ENCODE measurements at regions not wholly inside any gene's neighbourhood (a gene's known extent, or its start where the extent isn't known, plus 50 kb on each side); places are given as distances from the start of the nearest gene placed in this dataset.

GRCh38 chr17:73749928-73750605 is 105.8 kb upstream of the SDK2 start:
- TF ChIP-seq POLR2A (IDR thresholded peaks at IDR 0.05), result no peak
- TF ChIP-seq POLR2AphosphoS5 (IDR thresholded peaks at IDR 0.05), result no peak
- no peak for TF ChIP-seq CTCF (IDR thresholded peaks at IDR 0.05)
- intact Hi-C loops (cut with DNase I; ENCODE audit: low total_unique reads), result no loop called here
- H3K27me3 ChIP-seq, result peaks cover 0 to 16% of the 10 kb centered on the region in 2 donors
- DNase-seq (ENCODE audit: low spot score in 2 of 2), result no peak
- no peaks in the 10 kb centered on the region for H3K36me3 ChIP-seq
- no peaks in the 10 kb centered on the region for H3K4me1 ChIP-seq
- H3K9me3 ChIP-seq, result no peaks in the 10 kb centered on the region
- H3K27ac ChIP-seq, result no peak overlapping the region
- H3K4me3 ChIP-seq, result no peak overlapping the region

- Histone ChIP-seq H3K4me1 (no peaks in the 10 kb centered on the region), H3K9me3 (no peaks in the 10 kb centered on the region), H3K36me3 (no peaks in the 10 kb centered on the region), H3K4me3 (no peak overlapping the region), H3K27me3 (peaks cover 0 to 16% of the 10 kb centered on the region in 2 donors), H3K27ac (no peak overlapping the region)
- TF ChIP-seq CTCF (IDR thresholded peaks at IDR 0.05), result no peak
- no peak for DNase-seq (ENCODE audit: low spot score in 2 of 2)
- intact Hi-C loops (cut with DNase I; ENCODE audit: low total_unique reads), result no loop called here
Measured at GRCh38 chr17:73750975-73751374, 106.7 kb upstream of the SDK2 start.

DNA sequence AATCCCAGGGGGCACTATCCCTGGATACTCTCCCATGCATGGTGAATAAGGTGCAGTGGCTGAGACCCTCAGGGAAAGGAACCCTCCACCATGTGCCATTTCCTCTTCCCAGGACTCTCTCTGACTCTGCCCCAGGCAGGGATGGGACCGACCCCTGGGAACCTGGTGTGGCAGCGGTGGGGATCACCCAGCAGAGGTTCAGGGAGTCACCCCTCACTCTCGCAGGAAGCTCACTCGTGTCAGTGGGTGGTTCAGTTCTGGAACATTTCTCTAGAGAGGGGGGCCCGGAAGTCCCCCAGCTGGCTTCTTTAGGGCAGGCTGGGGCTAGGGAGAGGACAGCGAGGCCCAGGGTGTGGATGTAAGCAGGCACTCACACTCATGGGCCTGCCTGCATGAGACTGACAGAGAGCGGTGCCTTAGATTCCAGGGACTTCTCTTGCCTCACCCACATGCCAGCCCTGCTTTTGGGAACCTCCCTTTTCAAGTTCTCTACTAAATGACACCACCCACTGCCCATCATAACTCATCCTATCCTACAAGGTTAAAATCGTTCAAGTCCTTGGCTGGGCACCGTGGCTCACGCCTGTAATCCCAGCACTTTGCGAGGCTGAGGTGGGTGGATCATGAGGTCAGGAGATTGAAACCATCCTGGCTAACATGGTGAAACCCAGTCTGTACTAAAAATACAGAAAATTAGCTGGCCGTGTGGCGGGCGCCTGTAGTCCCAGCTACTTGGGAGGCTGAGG is 109.7 kb upstream of the SDK2 start:
- intact Hi-C loops (cut with DNase I; ENCODE audit: low total_unique reads), result no loop called here
- Histone ChIP-seq H3K36me3 (no peaks in the 10 kb centered on the region), H3K4me3 (no peak overlapping the region), H3K4me1 (no peaks in the 10 kb centered on the region), H3K27me3 (peaks cover 0 to 5% of the 10 kb centered on the region in 2 donors), H3K27ac (no peak overlapping the region), H3K9me3 (no peaks in the 10 kb centered on the region)
- no peak for DNase-seq (ENCODE audit: low spot score in 2 of 2)
- TF ChIP-seq CTCF (IDR thresholded peaks at IDR 0.05), result no peak
- no peak for TF ChIP-seq POLR2A (IDR thresholded peaks at IDR 0.05)
- TF ChIP-seq POLR2AphosphoS5 (IDR thresholded peaks at IDR 0.05), result no peak

DNA sequence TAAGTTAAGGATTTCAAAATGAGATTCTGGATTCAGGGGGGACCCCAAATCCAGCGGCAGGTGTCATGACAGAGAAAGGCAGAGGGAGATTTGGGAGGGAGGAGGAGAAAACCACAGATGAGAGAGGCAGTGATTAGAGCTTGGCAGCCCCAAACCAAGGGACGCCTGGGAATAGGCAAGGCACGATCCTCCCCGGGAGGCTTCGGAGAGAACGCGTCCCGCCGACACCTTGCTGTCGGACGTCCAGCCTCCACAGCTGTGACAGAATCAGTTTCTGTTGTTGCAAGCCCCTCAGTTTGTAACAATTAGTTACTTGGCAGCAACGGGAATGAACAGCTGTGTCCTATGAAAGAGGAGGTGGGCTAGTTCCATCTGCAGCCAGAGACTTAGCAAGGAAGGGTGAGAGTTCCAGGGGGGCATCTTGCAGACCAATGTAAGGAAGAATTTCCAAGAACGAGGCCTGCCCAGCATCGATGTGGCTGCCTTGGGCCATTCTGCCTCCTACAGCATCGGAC is 110.7 kb upstream of the SDK2 start:
- no peaks in the 10 kb centered on the region for H3K9me3 ChIP-seq
- H3K4me1 ChIP-seq, result no peaks in the 10 kb centered on the region
- no peak overlapping the region for H3K4me3 ChIP-seq
- H3K27ac ChIP-seq, result no peak overlapping the region
- TF ChIP-seq POLR2AphosphoS5 (IDR thresholded peaks at IDR 0.05) (no peak), CTCF (IDR thresholded peaks at IDR 0.05) (no peak), POLR2A (IDR thresholded peaks at IDR 0.05) (no peak)
- intact Hi-C loops (cut with DNase I; ENCODE audit: low total_unique reads), result no loop called here
- peaks cover 0 to 5% of the 10 kb centered on the region in 2 donors for H3K27me3 ChIP-seq
- no peaks in the 10 kb centered on the region for H3K36me3 ChIP-seq
- no peak for DNase-seq (ENCODE audit: low spot score in 2 of 2)

- intact Hi-C loops (cut with DNase I; ENCODE audit: low total_unique reads), result no loop called here
- TF ChIP-seq CTCF (IDR thresholded peaks at IDR 0.05), result no peak
- TF ChIP-seq POLR2AphosphoS5 (IDR thresholded peaks at IDR 0.05), result no peak
- no peak for TF ChIP-seq POLR2A (IDR thresholded peaks at IDR 0.05)
- H3K4me1 ChIP-seq, result no peaks in the 10 kb centered on the region
- H3K27me3 ChIP-seq, result peaks cover 0 to 5% of the 10 kb centered on the region in 2 donors
- H3K36me3 ChIP-seq, result no peaks in the 10 kb centered on the region
- no peak for DNase-seq (ENCODE audit: low spot score in 2 of 2)
- no peaks in the 10 kb centered on the region for H3K9me3 ChIP-seq
- H3K4me3 ChIP-seq, result no peak overlapping the region
- H3K27ac ChIP-seq, result no peak overlapping the region
Measured at GRCh38 chr17:73757420-73757819, 113.2 kb upstream of the SDK2 start.

Measured in breast epithelium (tissue), 4 donors.